Cardiac muscle cell (in vitro differentiated cells and primary cell): ENCODE measurements at regions not wholly inside any gene's neighbourhood (a gene's known extent, or its start where the extent isn't known, plus 50 kb on each side); places are given as distances from the start of the nearest gene placed in this dataset.
A peak's percentile ranks its signal among the peaks of the same experiment; 100 is the strongest.
"Not testable (repeated sequence)": the region's sequence is repeated elsewhere in the genome, so short reads cannot be mapped to it uniquely, and the experiment has no call there.

Source experiments
- DNase-seq, 2 donors: peaks; one replicate each; pipeline versions ENCODE4 v3.0.0 to v3.0.0-alpha.2; 2010 to 2017; ENCODE audit warnings: low read depth in 1 of 2, low spot score in 1 of 2
- H3K27ac ChIP-seq: fragments of 200-600 bp; sonication (generic); 2 replicates; pipeline ENCODE4 v1.5.1; 2016
- H3K27me3 ChIP-seq: fragments of 200-600 bp; sonication (generic); 2 replicates; pipeline ENCODE4 v1.6.0; 2016; ENCODE audit warnings: control low read depth
- H3K36me3 ChIP-seq: fragments of 200-600 bp; sonication (generic); 2 replicates; pipeline ENCODE4 v1.5.1; 2016; ENCODE audit warnings: control low read depth
- H3K4me1 ChIP-seq: fragments of 200-600 bp; sonication (generic); 2 replicates; pipeline ENCODE4 v1.8.1; 2017; ENCODE audit warnings: low read depth, mild to moderate bottlenecking, mixed run types
- H3K4me3 ChIP-seq: fragments of 200-600 bp; sonication (generic); 2 replicates; pipeline ENCODE4 v1.5.1; 2016; ENCODE audit warnings: mild to moderate bottlenecking
- H3K9me3 ChIP-seq: fragments of 200-600 bp; sonication (generic); 2 replicates; pipeline ENCODE4 v1.5.1; 2017; ENCODE audit warnings: low read depth, mild to moderate bottlenecking, control low read depth

DNA sequence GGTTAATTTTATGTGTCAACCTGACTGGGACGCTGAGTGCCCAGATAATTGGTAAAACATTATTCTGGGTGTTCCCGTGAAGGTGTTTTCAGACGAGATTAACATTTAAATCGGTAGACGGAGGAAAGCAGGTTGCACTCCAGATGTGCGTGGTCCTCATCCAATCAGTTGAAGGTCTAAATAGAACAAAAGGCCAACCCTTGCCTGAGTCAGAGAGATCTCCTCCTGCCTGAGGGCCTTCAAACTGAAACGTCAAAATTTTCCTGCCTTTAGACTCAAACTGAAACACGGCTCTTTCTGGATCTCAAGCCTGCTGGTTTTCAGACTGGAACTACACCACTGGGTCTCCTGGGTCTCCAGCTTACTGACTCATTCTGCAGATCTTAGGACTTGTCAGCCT is 70.9 kb downstream of the NPIPA5 start:
- not testable (repeated sequence) for H3K27me3 ChIP-seq, DNase-seq, H3K4me1 ChIP-seq, H3K9me3 ChIP-seq, H3K36me3 ChIP-seq, H3K27ac ChIP-seq, H3K4me3 ChIP-seq

DNA sequence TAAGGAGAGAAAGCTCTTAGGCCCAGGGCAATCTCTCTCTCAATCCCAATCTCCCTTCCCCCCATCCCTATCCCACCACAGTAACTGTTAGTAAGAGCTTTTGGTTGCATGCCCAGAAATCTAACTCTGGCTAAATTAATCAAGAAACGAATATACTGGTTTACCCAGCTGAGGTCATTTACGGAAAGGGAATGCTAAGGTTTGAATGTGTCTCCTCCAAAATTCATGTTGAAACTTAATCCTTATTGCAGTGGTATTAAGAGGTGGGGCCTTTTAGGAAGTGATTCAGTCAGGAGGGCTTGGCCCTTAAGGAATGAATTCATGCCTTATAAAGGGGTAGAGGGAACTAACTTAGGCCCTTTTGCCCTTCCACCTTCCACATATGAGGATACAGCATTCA is 72.2 kb downstream of the NPIPA5 start:
- peak in 1 of 2 donors; percentile 66 for DNase-seq
- H3K27me3 ChIP-seq, H3K9me3 ChIP-seq, H3K4me1 ChIP-seq, H3K4me3 ChIP-seq, H3K36me3 ChIP-seq, H3K27ac ChIP-seq: not testable (repeated sequence)

DNA sequence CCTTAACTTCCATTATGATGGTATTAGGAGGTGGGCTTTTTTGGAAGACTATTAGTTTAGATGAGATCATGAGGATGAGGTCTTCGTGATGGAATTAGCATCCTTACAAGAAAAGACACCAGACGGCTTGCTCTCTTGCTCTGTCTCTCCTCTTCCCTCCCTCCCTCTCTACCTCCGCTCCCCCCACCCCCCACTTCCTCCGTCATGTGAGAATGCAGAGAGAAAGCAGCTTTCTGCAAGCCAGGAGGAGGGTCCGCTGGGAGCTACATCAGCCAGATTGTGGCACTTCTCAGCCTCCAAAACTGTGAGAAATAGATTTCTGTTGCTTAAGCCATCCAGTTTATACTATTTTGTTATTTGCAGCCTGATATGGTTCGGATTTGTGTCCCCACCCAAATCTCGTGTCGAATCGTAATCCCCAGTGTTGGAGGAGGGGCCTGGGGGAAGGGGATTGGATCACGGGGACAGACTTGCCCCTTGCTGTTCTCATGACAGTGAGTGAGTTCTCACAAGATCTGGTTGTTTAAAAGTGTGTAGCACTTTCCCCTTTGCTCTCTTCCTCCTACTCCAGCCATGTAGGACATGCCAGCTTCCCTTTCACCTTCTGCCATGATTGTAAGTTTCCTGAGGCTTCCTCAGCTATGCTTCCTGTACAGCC is 74.3 kb downstream of the NPIPA5 start:
- H3K27me3 ChIP-seq, H3K9me3 ChIP-seq, H3K4me3 ChIP-seq, H3K27ac ChIP-seq, H3K36me3 ChIP-seq, H3K4me1 ChIP-seq, DNase-seq: not testable (repeated sequence)

DNA sequence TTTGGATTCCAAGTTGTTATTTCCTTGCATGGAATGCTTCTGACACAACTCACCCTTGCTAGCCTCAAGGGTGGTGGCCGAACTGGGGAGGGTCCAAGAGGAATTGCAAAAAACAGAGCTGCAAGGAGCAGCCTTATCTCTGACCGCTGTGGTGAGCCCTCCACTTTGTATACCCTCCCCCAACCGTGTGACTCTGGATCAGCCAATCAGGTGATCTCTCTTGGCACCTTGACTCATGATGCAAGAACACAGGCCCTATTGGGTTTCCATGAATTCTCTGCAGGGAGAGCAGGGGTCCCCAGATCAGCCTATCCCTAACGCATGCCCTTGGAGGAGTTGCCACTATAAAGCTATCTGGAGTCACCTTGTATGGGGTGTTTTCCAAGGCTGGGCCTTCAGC is 81.0 kb downstream of the NPIPA5 start:
- not testable (repeated sequence) for H3K27ac ChIP-seq, H3K36me3 ChIP-seq, H3K9me3 ChIP-seq, H3K4me3 ChIP-seq, H3K27me3 ChIP-seq, DNase-seq, H3K4me1 ChIP-seq

DNA sequence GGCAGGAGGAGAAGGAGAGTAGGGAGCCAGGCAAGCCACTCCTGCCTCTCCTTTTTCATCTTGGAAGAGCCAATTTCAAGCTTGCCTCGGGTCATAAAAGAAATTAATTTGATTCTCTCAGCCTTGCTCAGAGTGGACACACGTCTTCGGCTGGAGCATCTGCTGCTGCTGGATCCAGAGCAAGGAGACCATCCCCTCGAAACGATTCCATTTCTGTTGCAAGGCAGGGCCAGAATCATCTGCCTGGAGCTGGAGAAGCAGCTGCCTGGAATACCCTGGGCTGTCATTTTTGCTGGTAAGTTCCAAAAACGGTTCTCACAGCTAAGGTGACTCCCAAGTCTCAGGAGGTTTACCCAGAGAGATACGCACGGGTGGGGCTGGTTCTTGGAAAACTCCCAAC is 103.3 kb downstream of the NPIPA5 start:
- H3K27ac ChIP-seq, H3K36me3 ChIP-seq, DNase-seq, H3K27me3 ChIP-seq, H3K4me3 ChIP-seq, H3K4me1 ChIP-seq, H3K9me3 ChIP-seq: not testable (repeated sequence)

DNA sequence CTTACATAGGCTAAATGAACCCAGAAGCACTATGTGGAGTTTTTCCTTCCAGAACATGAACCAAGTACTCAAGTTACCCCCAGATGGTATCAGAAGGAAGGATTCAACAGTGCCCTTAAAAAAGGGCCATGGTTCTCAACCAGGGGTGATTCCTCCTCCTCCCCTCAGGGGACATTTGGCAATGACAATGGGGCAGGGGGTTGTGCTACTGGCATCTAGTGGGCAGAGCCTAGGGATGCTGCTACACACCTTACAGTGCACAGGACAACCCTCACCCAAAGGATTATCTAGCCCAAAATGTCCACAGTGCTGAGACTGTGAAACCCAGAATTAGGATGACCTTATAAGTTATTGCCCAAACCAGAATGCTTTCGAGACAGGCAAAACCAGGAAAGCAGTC is 104.1 kb downstream of the NPIPA5 start:
- H3K9me3 ChIP-seq = not testable (repeated sequence)

DNA sequence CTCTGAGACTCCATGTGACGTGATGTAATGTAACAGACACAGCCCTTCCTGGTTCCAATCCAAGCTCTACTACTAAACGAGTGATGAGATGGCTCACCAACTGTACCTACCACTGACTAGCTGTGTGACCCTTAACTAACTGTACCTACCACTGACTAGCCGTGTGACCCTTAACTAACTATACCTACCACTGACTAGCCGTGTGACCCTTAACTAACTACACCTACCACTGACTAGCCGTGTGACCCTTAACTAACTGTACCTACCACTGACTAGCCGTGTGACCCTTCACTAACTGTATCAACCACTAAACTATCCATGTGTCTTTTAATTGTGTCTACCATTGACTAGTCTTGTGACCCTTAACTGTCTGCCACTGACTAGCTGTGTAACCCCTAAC is 111.2 kb downstream of the NPIPA5 start:
- H3K36me3 ChIP-seq, H3K4me1 ChIP-seq, H3K9me3 ChIP-seq, H3K27ac ChIP-seq, H3K4me3 ChIP-seq, H3K27me3 ChIP-seq, DNase-seq: not testable (repeated sequence)

More for the DNA sequence above, 104.1 kb downstream of the NPIPA5 start:
- not testable (repeated sequence) for H3K36me3 ChIP-seq, H3K27ac ChIP-seq, H3K4me1 ChIP-seq, H3K4me3 ChIP-seq, H3K27me3 ChIP-seq, DNase-seq

GRCh38 chr16:15262212-15262611 is 115.9 kb downstream of the NPIPA5 start:
- H3K27me3 ChIP-seq, H3K27ac ChIP-seq, H3K36me3 ChIP-seq, DNase-seq, H3K4me3 ChIP-seq, H3K9me3 ChIP-seq, H3K4me1 ChIP-seq: not testable (repeated sequence)

- H3K4me1 ChIP-seq, H3K4me3 ChIP-seq, H3K27me3 ChIP-seq, H3K36me3 ChIP-seq, H3K9me3 ChIP-seq, DNase-seq, H3K27ac ChIP-seq: not testable (repeated sequence)
These were observed 130.1 kb downstream of the NPIPA5 start for GRCh38 chr16:15247971-15248370.

- H3K27me3 ChIP-seq, DNase-seq, H3K4me3 ChIP-seq, H3K9me3 ChIP-seq, H3K4me1 ChIP-seq, H3K27ac ChIP-seq, H3K36me3 ChIP-seq: not testable (repeated sequence)
These were observed 141.3 kb downstream of the NPIPA5 start for GRCh38 chr16:15236674-15237323.

GRCh38 chr16:15235140-15235539 is 141.1 kb upstream of the RRN3 start:
- H3K27ac ChIP-seq, H3K9me3 ChIP-seq, H3K4me1 ChIP-seq, H3K36me3 ChIP-seq, H3K27me3 ChIP-seq, H3K4me3 ChIP-seq, DNase-seq: not testable (repeated sequence)

- H3K4me3 ChIP-seq, H3K4me1 ChIP-seq, H3K9me3 ChIP-seq, DNase-seq, H3K36me3 ChIP-seq, H3K27me3 ChIP-seq, H3K27ac ChIP-seq: not testable (repeated sequence)
These were observed 140.6 kb upstream of the RRN3 start for GRCh38 chr16:15234702-15235101.

DNA sequence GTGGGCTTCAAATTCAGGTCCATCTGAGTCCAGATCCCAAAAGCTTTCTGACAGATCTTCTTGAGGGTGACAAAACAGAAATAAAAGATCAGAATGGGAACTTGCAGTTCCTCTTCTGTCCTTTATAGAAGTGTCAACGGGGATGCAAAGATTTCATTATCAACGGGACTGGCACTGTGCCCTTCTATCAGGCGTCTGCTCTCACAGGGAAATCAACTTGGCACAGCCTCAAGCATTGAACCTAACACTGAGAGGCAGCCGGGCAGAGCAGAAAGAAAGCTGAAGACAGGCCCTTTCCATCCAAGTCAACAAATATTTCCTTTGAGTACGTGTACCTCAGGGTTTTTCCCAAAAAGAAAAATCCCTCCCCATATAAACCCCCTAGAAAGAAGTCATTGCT is 136.4 kb upstream of the RRN3 start:
- not testable (repeated sequence) for H3K9me3 ChIP-seq, H3K4me3 ChIP-seq, H3K4me1 ChIP-seq, H3K27me3 ChIP-seq, H3K27ac ChIP-seq, H3K36me3 ChIP-seq, DNase-seq

- H3K27me3 ChIP-seq, H3K4me1 ChIP-seq, H3K27ac ChIP-seq, H3K4me3 ChIP-seq, H3K9me3 ChIP-seq, DNase-seq, H3K36me3 ChIP-seq: not testable (repeated sequence)
These were observed 135.6 kb upstream of the RRN3 start for GRCh38 chr16:15229661-15230060.

GRCh38 chr16:15224651-15225050 is 130.6 kb upstream of the RRN3 start:
- not testable (repeated sequence) for H3K4me1 ChIP-seq, H3K36me3 ChIP-seq, DNase-seq, H3K27ac ChIP-seq, H3K9me3 ChIP-seq, H3K4me3 ChIP-seq, H3K27me3 ChIP-seq
